NCI-H446 (cell line): ENCODE measurements at regions not wholly inside any gene's neighbourhood (a gene's known extent, or its start where the extent isn't known, plus 50 kb on each side); places are given as distances from the start of the nearest gene placed in this dataset.

Experiments
- DNase-seq, 2 experiments: peaks; one replicate each; lab custom pipeline; 2025; lab: John Stamatoyannopoulos, UW

- no peak for DNase-seq
Measured at GRCh38 chr7:31456646-31457368, 57.1 kb upstream of the ITPRID1 start.

- no peak for DNase-seq
Measured at GRCh38 chr7:31457551-31457950, 56.3 kb upstream of the ITPRID1 start.

DNA sequence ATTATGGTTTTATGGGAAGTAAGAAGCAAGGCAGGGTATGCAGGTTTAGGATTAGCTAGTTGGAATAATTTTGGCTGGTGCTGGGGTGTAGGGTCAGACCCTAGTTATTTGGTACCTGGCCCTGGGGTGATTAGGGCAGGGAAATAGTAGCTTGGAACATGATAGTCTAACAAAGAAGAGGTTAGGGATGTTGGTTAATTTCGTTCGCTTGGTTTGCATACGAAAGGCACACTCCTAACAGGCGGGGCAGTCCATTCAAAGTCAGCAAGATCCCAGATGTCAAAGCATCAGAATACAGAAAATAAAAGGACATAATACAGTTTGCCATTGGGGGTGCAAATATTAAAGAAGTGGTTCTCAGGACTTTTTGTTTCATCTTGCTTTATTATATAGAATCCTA is 55.7 kb upstream of the ITPRID1 start:
- no peak for DNase-seq

- no peak for DNase-seq
Measured at GRCh38 chr7:31462636-31463035, 51.3 kb upstream of the ITPRID1 start.
